ENCODE measurements at regions not wholly inside any gene's neighbourhood (a gene's known extent, or its start where the extent isn't known, plus 50 kb on each side); places are given as distances from the start of the nearest gene placed in this dataset.

- Histone ChIP-seq H3K36me3 (ENCODE audit: control insufficient read depth, insufficient read depth, low read length) (no peaks in the 10 kb centered on the region), H3K27ac (ENCODE audit: low read length) (no peak overlapping the region), H3K27me3 (ENCODE audit: control insufficient read depth, insufficient read depth, low read length) (no peaks in the 10 kb centered on the region), H3K9me3 (ENCODE audit: control insufficient read depth, insufficient read depth, low read length) (no peaks in the 10 kb centered on the region), H3K4me3 (ENCODE audit: low read length) (no peak overlapping the region), H3K4me1 (ENCODE audit: control insufficient read depth, insufficient read depth, low read length) (no peaks in the 10 kb centered on the region)
- no CpG with 5 or more reads among the region's 2 CpGs for WGBS (ENCODE audit: insufficient coverage, insufficient read length)
- no peak for DNase-seq (ENCODE audit: low read depth, low spot score)
These were observed 442.6 kb downstream of the GXYLT1 start for GRCh38 chr12:41701943-41702601.

- H3K4me1 ChIP-seq (ENCODE audit: control insufficient read depth, insufficient read depth, low read length): no peaks in the 10 kb centered on the region
- no peak overlapping the region for H3K4me3 ChIP-seq (ENCODE audit: low read length)
- no CpG with 5 or more reads among the region's 4 CpGs for WGBS (ENCODE audit: insufficient coverage, insufficient read length)
- H3K27me3 ChIP-seq (ENCODE audit: control insufficient read depth, insufficient read depth, low read length): no peaks in the 10 kb centered on the region
- DNase-seq (ENCODE audit: low read depth, low spot score): no peak
- H3K36me3 ChIP-seq (ENCODE audit: control insufficient read depth, insufficient read depth, low read length): no peaks in the 10 kb centered on the region
- H3K27ac ChIP-seq (ENCODE audit: low read length): no peak overlapping the region
- H3K9me3 ChIP-seq (ENCODE audit: control insufficient read depth, insufficient read depth, low read length): no peaks in the 10 kb centered on the region
These were observed 443.7 kb downstream of the GXYLT1 start for GRCh38 chr12:41700940-41701339.

- no peak for DNase-seq (ENCODE audit: low read depth, low spot score)
- Histone ChIP-seq H3K27me3 (ENCODE audit: control insufficient read depth, insufficient read depth, low read length) (no peaks in the 10 kb centered on the region), H3K4me3 (ENCODE audit: low read length) (no peak overlapping the region), H3K9me3 (ENCODE audit: control insufficient read depth, insufficient read depth, low read length) (no peaks in the 10 kb centered on the region), H3K27ac (ENCODE audit: low read length) (no peak overlapping the region), H3K36me3 (ENCODE audit: control insufficient read depth, insufficient read depth, low read length) (no peaks in the 10 kb centered on the region), H3K4me1 (ENCODE audit: control insufficient read depth, insufficient read depth, low read length) (no peaks in the 10 kb centered on the region)
- no CpG with 5 or more reads among the region's 3 CpGs for WGBS (ENCODE audit: insufficient coverage, insufficient read length)
These were observed 445.0 kb downstream of the GXYLT1 start for GRCh38 chr12:41699658-41700057.

- DNase-seq (ENCODE audit: low read depth, low spot score): no peak
- Histone ChIP-seq H3K9me3 (ENCODE audit: control insufficient read depth, insufficient read depth, low read length) (no peaks in the 10 kb centered on the region), H3K36me3 (ENCODE audit: control insufficient read depth, insufficient read depth, low read length) (no peaks in the 10 kb centered on the region), H3K27me3 (ENCODE audit: control insufficient read depth, insufficient read depth, low read length) (no peaks in the 10 kb centered on the region), H3K4me1 (ENCODE audit: control insufficient read depth, insufficient read depth, low read length) (no peaks in the 10 kb centered on the region), H3K27ac (ENCODE audit: low read length) (no peak overlapping the region), H3K4me3 (ENCODE audit: low read length) (no peak overlapping the region)
- no CpG with 5 or more reads among the region's 2 CpGs for WGBS (ENCODE audit: insufficient coverage, insufficient read length)
These were observed 447.5 kb downstream of the GXYLT1 start for GRCh38 chr12:41697161-41697560.

- Histone ChIP-seq H3K27me3 (ENCODE audit: control insufficient read depth, insufficient read depth, low read length) (no peaks in the 10 kb centered on the region), H3K27ac (ENCODE audit: low read length) (no peak overlapping the region), H3K9me3 (ENCODE audit: control insufficient read depth, insufficient read depth, low read length) (no peaks in the 10 kb centered on the region), H3K36me3 (ENCODE audit: control insufficient read depth, insufficient read depth, low read length) (no peaks in the 10 kb centered on the region), H3K4me1 (ENCODE audit: control insufficient read depth, insufficient read depth, low read length) (no peaks in the 10 kb centered on the region), H3K4me3 (ENCODE audit: low read length) (no peak overlapping the region)
- no peak for DNase-seq (ENCODE audit: low read depth, low spot score)
These were observed 459.7 kb downstream of the GXYLT1 start for GRCh38 chr12:41684997-41685396.

- Histone ChIP-seq H3K27ac (ENCODE audit: low read length) (no peak overlapping the region), H3K9me3 (ENCODE audit: control insufficient read depth, insufficient read depth, low read length) (no peaks in the 10 kb centered on the region), H3K36me3 (ENCODE audit: control insufficient read depth, insufficient read depth, low read length) (no peaks in the 10 kb centered on the region), H3K4me3 (ENCODE audit: low read length) (no peak overlapping the region), H3K27me3 (ENCODE audit: control insufficient read depth, insufficient read depth, low read length) (no peaks in the 10 kb centered on the region), H3K4me1 (ENCODE audit: control insufficient read depth, insufficient read depth, low read length) (no peaks in the 10 kb centered on the region)
- no peak for DNase-seq (ENCODE audit: low read depth, low spot score)
- no CpG with 5 or more reads among the region's 4 CpGs for WGBS (ENCODE audit: insufficient coverage, insufficient read length)
These were observed 461.0 kb downstream of the GXYLT1 start for GRCh38 chr12:41683513-41684240.

GRCh38 chr12:41683023-41683422, 461.7 kb downstream of the GXYLT1 start:
- no peaks in the 10 kb centered on the region for H3K9me3 ChIP-seq (ENCODE audit: control insufficient read depth, insufficient read depth, low read length)
- no peak overlapping the region for H3K27ac ChIP-seq (ENCODE audit: low read length)
- no peak for DNase-seq (ENCODE audit: low read depth, low spot score)
- WGBS (ENCODE audit: insufficient coverage, insufficient read length): no CpG with 5 or more reads among the region's 2 CpGs
- H3K36me3 ChIP-seq (ENCODE audit: control insufficient read depth, insufficient read depth, low read length): no peaks in the 10 kb centered on the region
- H3K4me3 ChIP-seq (ENCODE audit: low read length): no peak overlapping the region
- no peaks in the 10 kb centered on the region for H3K27me3 ChIP-seq (ENCODE audit: control insufficient read depth, insufficient read depth, low read length)
- H3K4me1 ChIP-seq (ENCODE audit: control insufficient read depth, insufficient read depth, low read length): no peaks in the 10 kb centered on the region

- Histone ChIP-seq H3K9me3 (ENCODE audit: control insufficient read depth, insufficient read depth, low read length) (no peaks in the 10 kb centered on the region), H3K4me3 (ENCODE audit: low read length) (no peak overlapping the region), H3K27ac (ENCODE audit: low read length) (no peak overlapping the region), H3K27me3 (ENCODE audit: control insufficient read depth, insufficient read depth, low read length) (no peaks in the 10 kb centered on the region), H3K4me1 (ENCODE audit: control insufficient read depth, insufficient read depth, low read length) (no peaks in the 10 kb centered on the region), H3K36me3 (ENCODE audit: control insufficient read depth, insufficient read depth, low read length) (no peaks in the 10 kb centered on the region)
- no CpG with 5 or more reads among the region's 3 CpGs for WGBS (ENCODE audit: insufficient coverage, insufficient read length)
- DNase-seq (ENCODE audit: low read depth, low spot score): no peak
These were observed 462.8 kb downstream of the GXYLT1 start for GRCh38 chr12:41681898-41682297.

- no peaks in the 10 kb centered on the region for H3K27me3 ChIP-seq (ENCODE audit: control insufficient read depth, insufficient read depth, low read length)
- no peaks in the 10 kb centered on the region for H3K9me3 ChIP-seq (ENCODE audit: control insufficient read depth, insufficient read depth, low read length)
- no peak overlapping the region for H3K4me3 ChIP-seq (ENCODE audit: low read length)
- no peak for DNase-seq (ENCODE audit: low read depth, low spot score)
- no peaks in the 10 kb centered on the region for H3K4me1 ChIP-seq (ENCODE audit: control insufficient read depth, insufficient read depth, low read length)
- WGBS (ENCODE audit: insufficient coverage, insufficient read length): no CpG with 5 or more reads among the region's 1 CpG
- no peaks in the 10 kb centered on the region for H3K36me3 ChIP-seq (ENCODE audit: control insufficient read depth, insufficient read depth, low read length)
- H3K27ac ChIP-seq (ENCODE audit: low read length): no peak overlapping the region
These were observed 464.5 kb downstream of the GXYLT1 start for GRCh38 chr12:41680155-41680554.

GRCh38 chr12:41663598-41664265, 475.6 kb downstream of the PDZRN4 start:
- no peak overlapping the region for H3K27ac ChIP-seq (ENCODE audit: low read length)
- H3K27me3 ChIP-seq (ENCODE audit: control insufficient read depth, insufficient read depth, low read length): no peaks in the 10 kb centered on the region
- no peaks in the 10 kb centered on the region for H3K4me1 ChIP-seq (ENCODE audit: control insufficient read depth, insufficient read depth, low read length)
- peak; percentile 54 for DNase-seq (ENCODE audit: low read depth, low spot score)
- no peaks in the 10 kb centered on the region for H3K36me3 ChIP-seq (ENCODE audit: control insufficient read depth, insufficient read depth, low read length)
- H3K4me3 ChIP-seq (ENCODE audit: low read length): no peak overlapping the region
- no peaks in the 10 kb centered on the region for H3K9me3 ChIP-seq (ENCODE audit: control insufficient read depth, insufficient read depth, low read length)
- no CpG with 5 or more reads among the region's 4 CpGs for WGBS (ENCODE audit: insufficient coverage, insufficient read length)
